ENCODE measurements at regions not wholly inside any gene's neighbourhood (a gene's known extent, or its start where the extent isn't known, plus 50 kb on each side); places are given as distances from the start of the nearest gene placed in this dataset.

- Histone ChIP-seq H3K4me3 (no peak overlapping the region), H3K9me3 (no peaks in the 10 kb centered on the region), H3K27ac (no peak overlapping the region), H3K36me3 (no peaks in the 10 kb centered on the region), H3K27me3 (no peaks in the 10 kb centered on the region), H3K4me1 (no peaks in the 10 kb centered on the region)
- intact Hi-C loops (cut with DNase I) = no loop called here
- DNase-seq = no peak
- ATAC-seq = no peak
- no peak for TF ChIP-seq CTCF (IDR thresholded peaks at IDR 0.05)
Measured at GRCh38 chr9:19577411-19577810, 168.6 kb downstream of the ACER2 start.

DNA sequence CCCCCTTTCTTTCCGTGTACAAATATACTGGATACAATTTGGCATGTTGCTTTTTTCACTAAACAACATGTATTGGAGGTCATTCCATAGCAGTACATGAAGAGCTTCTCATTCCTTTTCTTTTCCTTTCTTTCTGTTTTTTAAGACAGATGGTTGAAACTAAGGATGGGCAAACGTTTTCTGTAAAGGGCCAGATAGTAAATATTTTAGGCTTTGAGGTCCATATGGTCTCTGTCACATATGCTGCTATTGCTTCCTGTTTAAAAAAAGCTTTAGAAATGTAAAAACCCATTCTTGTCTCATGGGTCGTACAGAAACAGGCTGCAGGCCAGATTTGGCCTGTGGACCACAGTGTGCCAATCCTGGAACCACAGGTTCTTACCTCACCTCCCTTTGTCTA lies 160.1 kb downstream of the ACER2 start:
- ATAC-seq (no peak), DNase-seq (no peak)
- no peaks in the 10 kb centered on the region for H3K9me3 ChIP-seq
- no peaks in the 10 kb centered on the region for H3K4me1 ChIP-seq
- H3K27ac ChIP-seq = no peak overlapping the region
- no peaks in the 10 kb centered on the region for H3K36me3 ChIP-seq
- H3K27me3 ChIP-seq = no peaks in the 10 kb centered on the region
- no peak overlapping the region for H3K4me3 ChIP-seq
- intact Hi-C loops (cut with DNase I) = no loop called here
- TF ChIP-seq CTCF (IDR thresholded peaks at IDR 0.05) = no peak

DNA sequence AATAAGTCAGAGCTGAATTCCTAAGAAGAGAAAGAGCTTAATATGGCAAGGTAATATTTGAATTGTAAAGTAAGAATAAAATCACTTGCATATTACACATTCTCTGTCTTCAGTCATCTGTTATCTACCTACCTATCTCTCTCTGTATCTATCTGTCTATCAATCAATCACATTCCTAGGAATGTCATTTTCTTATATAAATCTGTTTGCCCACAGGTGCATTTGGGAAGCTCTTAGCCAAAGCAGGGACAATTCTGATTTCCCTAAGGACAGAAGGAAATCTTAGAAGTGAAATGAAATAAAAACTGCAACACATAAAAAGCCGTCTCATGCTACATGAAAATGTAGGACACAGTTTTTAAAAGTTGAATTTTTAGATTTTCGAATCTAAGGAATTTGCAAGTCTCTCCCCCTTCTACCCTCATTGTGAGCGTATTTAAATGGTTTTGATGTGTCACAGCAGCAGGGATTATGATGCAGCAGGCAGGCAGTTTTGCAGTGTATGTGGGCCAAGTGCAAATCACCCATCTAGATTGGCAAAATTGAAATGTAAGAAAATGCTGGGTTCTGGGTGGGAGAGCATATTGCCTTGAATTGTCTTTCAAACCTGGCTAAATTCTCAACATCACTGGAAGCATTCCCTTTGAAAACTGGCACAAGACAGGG lies 155.7 kb downstream of the ACER2 start:
- Histone ChIP-seq H3K4me1 (no peaks in the 10 kb centered on the region), H3K9me3 (no peaks in the 10 kb centered on the region), H3K36me3 (no peaks in the 10 kb centered on the region), H3K27me3 (no peaks in the 10 kb centered on the region), H3K27ac (no peak overlapping the region), H3K4me3 (no peak overlapping the region)
- no peak for ATAC-seq
- no peak for TF ChIP-seq CTCF (IDR thresholded peaks at IDR 0.05)
- intact Hi-C loops (cut with DNase I) = no loop called here
- DNase-seq = no peak

- peaks cover 0 to 8% of the 10 kb centered on the region in 2 donors for H3K9me3 ChIP-seq
- H3K36me3 ChIP-seq = no peaks in the 10 kb centered on the region
- no peak for TF ChIP-seq CTCF (IDR thresholded peaks at IDR 0.05)
- no peak for DNase-seq
- intact Hi-C loops (cut with DNase I) = no loop called here
- H3K27ac ChIP-seq = no peak overlapping the region
- no peak overlapping the region for H3K4me3 ChIP-seq
- no peak for ATAC-seq
- no peaks in the 10 kb centered on the region for H3K27me3 ChIP-seq
- H3K4me1 ChIP-seq = no peaks in the 10 kb centered on the region
Measured at GRCh38 chr9:19555214-19555613, 146.4 kb downstream of the ACER2 start.

DNA sequence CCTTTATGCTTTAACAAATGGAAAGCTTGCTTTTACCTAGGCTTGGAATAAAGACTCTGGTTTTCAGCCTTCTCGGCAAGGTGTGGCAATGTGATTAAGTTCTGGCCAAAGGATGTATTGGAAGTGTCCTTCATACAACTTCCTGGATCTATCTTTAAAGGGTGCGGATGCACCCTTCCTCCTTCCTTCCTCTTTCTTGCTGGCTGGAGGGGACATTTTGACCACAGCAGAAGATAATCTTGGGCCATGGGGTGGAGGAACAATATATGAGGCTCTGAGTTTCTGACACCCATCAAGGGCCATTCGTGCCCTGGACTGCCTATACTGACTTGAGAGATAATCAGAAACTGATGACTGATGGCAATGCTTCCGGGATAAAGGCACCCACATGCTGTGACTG lies 145.7 kb downstream of the ACER2 start:
- H3K36me3 ChIP-seq = no peaks in the 10 kb centered on the region
- H3K27me3 ChIP-seq = no peaks in the 10 kb centered on the region
- TF ChIP-seq CTCF (IDR thresholded peaks at IDR 0.05) = no peak
- intact Hi-C loops (cut with DNase I) = no loop called here
- H3K27ac ChIP-seq = no peak overlapping the region
- H3K9me3 ChIP-seq = peaks cover 0 to 10% of the 10 kb centered on the region in 2 donors
- no peak overlapping the region for H3K4me3 ChIP-seq
- ATAC-seq = no peak
- DNase-seq = no peak
- H3K4me1 ChIP-seq = no peaks in the 10 kb centered on the region

Measured in left lung (tissue), 4 donors.